Cardiac muscle cell (in vitro differentiated cells and primary cell): ENCODE measurements at regions not wholly inside any gene's neighbourhood (a gene's known extent, or its start where the extent isn't known, plus 50 kb on each side); places are given as distances from the start of the nearest gene placed in this dataset.
"Not testable (repeated sequence)": the region's sequence is repeated elsewhere in the genome, so short reads cannot be mapped to it uniquely, and the experiment has no call there.

Experiments
- DNase-seq, 2 donors: peaks; one replicate each; pipeline versions ENCODE4 v3.0.0 to v3.0.0-alpha.2; 2010 to 2017; ENCODE audit warnings: low read depth in 1 of 2, low spot score in 1 of 2
- H3K27ac ChIP-seq: fragments of 200-600 bp; sonication (generic); 2 replicates; pipeline ENCODE4 v1.5.1; 2016
- H3K27me3 ChIP-seq: fragments of 200-600 bp; sonication (generic); 2 replicates; pipeline ENCODE4 v1.6.0; 2016; ENCODE audit warnings: control low read depth
- H3K36me3 ChIP-seq: fragments of 200-600 bp; sonication (generic); 2 replicates; pipeline ENCODE4 v1.5.1; 2016; ENCODE audit warnings: control low read depth
- H3K4me1 ChIP-seq: fragments of 200-600 bp; sonication (generic); 2 replicates; pipeline ENCODE4 v1.8.1; 2017; ENCODE audit warnings: low read depth, mild to moderate bottlenecking, mixed run types
- H3K4me3 ChIP-seq: fragments of 200-600 bp; sonication (generic); 2 replicates; pipeline ENCODE4 v1.5.1; 2016; ENCODE audit warnings: mild to moderate bottlenecking
- H3K9me3 ChIP-seq: fragments of 200-600 bp; sonication (generic); 2 replicates; pipeline ENCODE4 v1.5.1; 2017; ENCODE audit warnings: low read depth, mild to moderate bottlenecking, control low read depth
- CTCF ChIP-seq: IDR thresholded peaks from 2 replicates; pipeline ENCODE4 v1.5.1; 2012; ENCODE audit warnings: low read depth, mild to moderate bottlenecking, low read length

- Histone ChIP-seq H3K4me3 (no peak overlapping the region), H3K9me3 (no peaks in the 10 kb centered on the region), H3K4me1 (no peaks in the 10 kb centered on the region), H3K27me3 (no peaks in the 10 kb centered on the region), H3K36me3 (no peaks in the 10 kb centered on the region), H3K27ac (no peak overlapping the region)
- no peak for TF ChIP-seq CTCF
- DNase-seq: no peak
Measured at GRCh38 chr2:239548451-239548871, 147.6 kb upstream of the HDAC4 start.

- not testable (repeated sequence) for H3K27me3 ChIP-seq
Measured at GRCh38 chr2:239547140-239547539, 146.3 kb upstream of the HDAC4 start.

DNA sequence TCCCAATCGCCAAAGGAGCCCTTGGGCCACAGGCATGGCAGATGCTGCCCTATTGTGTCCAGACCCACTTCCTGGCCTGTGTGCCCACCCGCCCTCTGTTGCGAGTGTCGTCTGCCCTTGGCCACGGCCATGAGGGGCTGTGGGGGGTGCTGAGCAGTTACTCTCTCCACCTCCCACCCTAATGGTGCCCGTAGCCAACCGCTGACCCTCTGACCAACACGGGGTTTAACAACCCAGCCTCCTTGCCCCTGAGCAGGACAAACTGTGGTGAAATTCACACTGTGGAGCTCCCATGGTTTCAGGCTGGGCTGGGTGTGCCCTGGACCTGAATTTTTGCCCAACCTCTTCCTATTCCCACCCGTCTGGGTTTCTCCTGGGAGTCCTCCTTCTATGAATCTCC, 145.7 kb upstream of the HDAC4 start:
- no peak for DNase-seq
- TF ChIP-seq CTCF: no peak
- H3K27ac ChIP-seq: no peak overlapping the region
- H3K27me3 ChIP-seq: no peaks in the 10 kb centered on the region
- H3K4me3 ChIP-seq: no peak overlapping the region
- H3K36me3 ChIP-seq: no peaks in the 10 kb centered on the region
- no peaks in the 10 kb centered on the region for H3K9me3 ChIP-seq
- H3K4me1 ChIP-seq: no peaks in the 10 kb centered on the region

More at GRCh38 chr2:239547140-239547539, 146.3 kb upstream of the HDAC4 start:
- not testable (repeated sequence) for H3K4me1 ChIP-seq, H3K4me3 ChIP-seq, H3K36me3 ChIP-seq, H3K9me3 ChIP-seq, DNase-seq, H3K27ac ChIP-seq

GRCh38 chr2:239545741-239546392, 145.0 kb upstream of the HDAC4 start:
- TF ChIP-seq CTCF: no peak
- no peaks in the 10 kb centered on the region for H3K36me3 ChIP-seq
- no peak overlapping the region for H3K27ac ChIP-seq
- H3K9me3 ChIP-seq: no peaks in the 10 kb centered on the region
- no peaks in the 10 kb centered on the region for H3K27me3 ChIP-seq
- H3K4me1 ChIP-seq: no peaks in the 10 kb centered on the region
- DNase-seq: no peak
- no peak overlapping the region for H3K4me3 ChIP-seq

DNA sequence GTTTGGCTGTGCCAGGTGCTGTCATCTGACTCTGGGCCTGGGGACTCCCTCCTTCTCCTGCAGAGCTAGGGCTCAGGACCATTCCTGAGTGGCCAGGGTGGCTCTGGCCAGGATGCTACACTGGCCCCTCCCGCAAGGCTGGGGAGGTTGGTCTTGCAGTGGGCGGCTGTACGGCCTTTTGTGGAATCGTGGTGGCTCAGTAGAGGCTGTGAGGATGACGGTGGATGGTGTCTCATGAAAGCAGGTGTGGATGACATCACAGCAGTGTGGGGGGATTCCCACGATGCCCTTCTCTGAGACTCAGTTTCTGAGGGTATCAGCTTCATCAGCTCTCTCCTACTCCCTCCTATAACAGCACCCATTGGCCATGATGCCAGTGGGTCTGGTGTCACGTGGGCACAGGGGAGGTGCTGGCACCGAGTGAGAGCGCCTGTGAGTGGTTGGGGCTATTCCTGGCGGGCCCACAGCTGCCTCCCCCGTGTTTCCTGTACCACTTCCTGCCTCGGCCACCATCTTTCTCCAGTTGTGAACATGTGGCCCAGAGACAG, 144.2 kb upstream of the HDAC4 start:
- no peak for DNase-seq
- H3K27ac ChIP-seq: no peak overlapping the region

More for the DNA sequence above, 144.2 kb upstream of the HDAC4 start:
- H3K36me3 ChIP-seq: no peaks in the 10 kb centered on the region
- no peaks in the 10 kb centered on the region for H3K27me3 ChIP-seq
- no peaks in the 10 kb centered on the region for H3K4me1 ChIP-seq
- H3K9me3 ChIP-seq: no peaks in the 10 kb centered on the region
- TF ChIP-seq CTCF: no peak
- no peak overlapping the region for H3K4me3 ChIP-seq
